ENCODE measurements at regions not wholly inside any gene's neighbourhood (a gene's known extent, or its start where the extent isn't known, plus 50 kb on each side); places are given as distances from the start of the nearest gene placed in this dataset.

GRCh38 chr10:111973306-111973705, 210.3 kb downstream of the GPAM start:
- Histone ChIP-seq H3K27me3 (no peaks in the 10 kb centered on the region), H3K9me3 (no peaks in the 10 kb centered on the region), H3K27ac (no peak overlapping the region), H3K4me3 (no peak overlapping the region), H3K36me3 (no peaks in the 10 kb centered on the region), H3K4me1 (no peaks in the 10 kb centered on the region)
- intact Hi-C loops (cut with DNase I): no loop called here
- DNase-seq (no peak), ATAC-seq (no peak)
- no peak for TF ChIP-seq CTCF (IDR thresholded peaks at IDR 0.05)

- Histone ChIP-seq H3K9me3 (no peaks in the 10 kb centered on the region), H3K36me3 (no peaks in the 10 kb centered on the region), H3K27ac (no peak overlapping the region), H3K4me1 (no peaks in the 10 kb centered on the region), H3K27me3 (no peaks in the 10 kb centered on the region), H3K4me3 (no peak overlapping the region)
- no peak for DNase-seq
- no peak for ATAC-seq
- intact Hi-C loops (cut with DNase I): no loop called here
- TF ChIP-seq CTCF (IDR thresholded peaks at IDR 0.05): no peak
Observed at GRCh38 chr10:111973826-111974225, 209.7 kb downstream of the GPAM start.

GRCh38 chr10:111974325-111974724, 209.2 kb downstream of the GPAM start:
- intact Hi-C loops (cut with DNase I): no loop called here
- H3K4me3 ChIP-seq: no peak overlapping the region
- TF ChIP-seq CTCF (IDR thresholded peaks at IDR 0.05): no peak
- no peaks in the 10 kb centered on the region for H3K27me3 ChIP-seq
- DNase-seq (no peak), ATAC-seq (no peak)
- no peak overlapping the region for H3K27ac ChIP-seq
- H3K9me3 ChIP-seq: no peaks in the 10 kb centered on the region
- no peaks in the 10 kb centered on the region for H3K4me1 ChIP-seq
- H3K36me3 ChIP-seq: no peaks in the 10 kb centered on the region

- H3K36me3 ChIP-seq: no peaks in the 10 kb centered on the region
- no peaks in the 10 kb centered on the region for H3K4me1 ChIP-seq
- no peaks in the 10 kb centered on the region for H3K9me3 ChIP-seq
- no peak overlapping the region for H3K27ac ChIP-seq
- no peaks in the 10 kb centered on the region for H3K27me3 ChIP-seq
- intact Hi-C loops (cut with DNase I): no loop called here
- no peak overlapping the region for H3K4me3 ChIP-seq
- no peak for ATAC-seq
- no peak for TF ChIP-seq CTCF (IDR thresholded peaks at IDR 0.05)
- DNase-seq: no peak
Observed at GRCh38 chr10:111976557-111976956, 207.0 kb downstream of the GPAM start.

- no peak overlapping the region for H3K4me3 ChIP-seq
- ATAC-seq: no peak
Observed at GRCh38 chr10:111984057-111984456, 199.5 kb downstream of the GPAM start.

More at GRCh38 chr10:111984057-111984456, 199.5 kb downstream of the GPAM start:
- no peaks in the 10 kb centered on the region for H3K27me3 ChIP-seq
- no peak for DNase-seq
- H3K27ac ChIP-seq: no peak overlapping the region
- intact Hi-C loops (cut with DNase I): no loop called here
- no peaks in the 10 kb centered on the region for H3K9me3 ChIP-seq
- H3K4me1 ChIP-seq: no peaks in the 10 kb centered on the region
- TF ChIP-seq CTCF (IDR thresholded peaks at IDR 0.05): no peak
- H3K36me3 ChIP-seq: no peaks in the 10 kb centered on the region
